Vagina (tissue), 2 donors: ENCODE measurements at regions not wholly inside any gene's neighbourhood (a gene's known extent, or its start where the extent isn't known, plus 50 kb on each side); places are given as distances from the start of the nearest gene placed in this dataset.

Source experiments
- DNase-seq, 2 donors: peaks; one replicate each; pipeline ENCODE4 v3.0.0-alpha.2; 2017; ENCODE audit errors: extremely low spot score in 2 of 2
- H3K27ac ChIP-seq: fragments of 200-600 bp; sonication (generic); one replicate; pipeline ENCODE4 v1.5.1; 2019
- H3K27me3 ChIP-seq: fragments of 200-600 bp; sonication (generic); one replicate; pipeline ENCODE4 v1.5.1; 2019
- H3K36me3 ChIP-seq, 2 donors: fragments of 200-600 bp; sonication (generic); one replicate each; pipeline ENCODE4 v1.5.1; 2017 to 2019
- H3K4me1 ChIP-seq: fragments of 200-600 bp; sonication (generic); one replicate; pipeline ENCODE4 v1.5.1; 2019
- H3K4me3 ChIP-seq, 2 donors: fragments of 200-600 bp; sonication (generic); 1 replicate in 1 of 2; 2 replicates in 1 of 2; pipeline ENCODE4 v1.5.1; 2016 to 2019
- H3K9me3 ChIP-seq: fragments of 200-600 bp; sonication (generic); one replicate; pipeline ENCODE4 v1.5.1; 2019
- POLR2A ChIP-seq, 2 donors: fragments of 450-650 bp; IDR thresholded peaks; one replicate each; pipeline ENCODE4 v1.6.1; 2017; ENCODE audit warnings: antibody characterized with exemption in 2 of 2, mild to moderate bottlenecking in 2 of 2, moderate library complexity in 2 of 2
- POLR2AphosphoS5 ChIP-seq, 2 donors: sonication (generic); formaldehyde crosslinking; IDR thresholded peaks; one replicate each; pipeline ENCODE4 v1.9.0; 2017; ENCODE audit warnings: antibody characterized with exemption in 2 of 2, mild to moderate bottlenecking in 2 of 2, low read depth in 1 of 2; ENCODE audit not compliant: insufficient read depth in 1 of 2
- intact Hi-C: fragments of 100-400 bp; cut with DNase I; formaldehyde crosslinking; loops from one replicate; pipeline ENCODE4 v1.15.1; 2023
- TF ChIP-seq, protein P1 (sequence below), 3 experiments: fragments of 450-650 bp in 2 of 3; fragments of 200-600 bp in 1 of 3; sonication (generic) in 1 of 3; IDR thresholded peaks; one replicate each; pipeline ENCODE4 v1.5.1; 2017 to 2019; ENCODE audit warnings: antibody characterized with exemption in 3 of 3, mild to moderate bottlenecking in 2 of 3, moderate library complexity in 2 of 3

DNA sequence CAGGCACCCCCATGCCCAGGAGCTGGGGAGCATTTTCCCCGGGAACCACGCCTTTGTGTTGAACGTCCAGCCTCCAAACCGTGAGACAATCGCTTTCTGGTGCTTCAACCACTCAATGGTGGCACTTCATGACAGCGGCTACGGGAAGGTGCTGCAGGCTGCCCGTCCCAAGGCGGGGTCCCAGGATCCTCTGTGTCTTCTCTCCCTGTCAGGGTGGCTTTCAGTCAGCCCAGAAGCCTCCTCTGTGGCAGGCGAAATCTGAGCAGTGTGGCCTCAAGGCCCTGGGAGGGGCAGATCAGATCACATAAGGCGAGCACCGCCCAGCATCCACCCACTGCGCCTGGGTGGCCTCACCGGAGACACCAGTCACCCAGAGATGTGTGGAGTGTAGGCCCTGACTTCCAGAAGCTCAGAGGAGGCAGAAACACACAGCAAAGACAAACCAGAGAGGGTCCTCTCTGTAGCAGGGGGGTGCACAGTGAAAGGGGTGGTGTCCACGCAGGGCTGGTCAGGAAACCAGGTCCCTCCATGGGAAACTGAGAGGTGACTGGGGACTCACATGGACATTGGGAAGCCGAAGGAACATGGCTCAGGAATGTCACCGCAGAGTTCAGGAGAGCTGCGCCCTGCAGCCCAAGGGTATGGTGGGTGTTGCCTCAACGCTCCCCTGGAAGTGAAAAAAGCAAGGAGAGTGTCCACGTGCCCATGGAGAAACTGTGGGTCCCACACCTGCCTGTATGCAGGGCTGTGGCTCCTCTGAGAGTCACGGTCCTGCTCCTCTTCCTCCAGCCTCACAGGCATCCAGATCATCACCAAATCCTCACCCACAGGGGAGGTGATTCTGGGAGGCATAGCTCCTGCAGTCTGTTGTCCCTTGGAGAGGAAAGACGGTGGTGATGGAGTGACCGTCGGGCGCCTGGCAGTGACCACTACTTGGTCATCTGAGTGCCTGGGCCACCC lies 1420.7 kb downstream of the TBC1D22A start:
- DNase-seq = peak in 1 of 2 donors; percentile 72
- intact Hi-C loops = no loop called here
- H3K27ac ChIP-seq = no peak overlapping the region
- H3K9me3 ChIP-seq = no peaks in the 10 kb centered on the region
- no peak overlapping the region for H3K4me3 ChIP-seq
- no peaks in the 10 kb centered on the region for H3K4me1 ChIP-seq
- TF ChIP-seq POLR2A (IDR thresholded peaks at IDR 0.05) (no peak), POLR2AphosphoS5 (IDR thresholded peaks at IDR 0.05; ENCODE audit: insufficient read depth in 1 of 2, low read depth in 1 of 2) (no peak)
- no peaks in the 10 kb centered on the region for H3K27me3 ChIP-seq
- H3K36me3 ChIP-seq = no peaks in the 10 kb centered on the region

DNA sequence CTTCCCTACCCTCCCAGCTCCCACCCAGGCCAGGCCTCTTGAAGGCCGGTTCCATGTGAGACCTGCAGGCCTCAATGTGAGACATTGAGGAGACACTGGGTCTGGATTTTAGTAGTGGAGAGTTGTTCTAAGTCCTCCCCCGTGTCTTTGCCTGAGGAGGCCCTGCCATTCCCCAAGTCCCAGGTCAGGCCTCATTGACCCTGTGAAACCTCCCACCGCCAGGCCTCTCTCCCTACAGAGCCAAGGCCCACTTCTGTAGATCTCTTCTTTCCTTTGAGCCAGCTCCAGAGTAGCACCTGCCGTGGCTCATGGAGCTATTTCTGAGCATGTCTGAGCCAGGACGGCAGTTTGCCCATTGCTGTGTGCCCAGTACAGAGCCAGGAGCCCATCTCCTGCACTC lies 1419.6 kb downstream of the TBC1D22A start:
- no peaks in the 10 kb centered on the region for H3K36me3 ChIP-seq
- H3K9me3 ChIP-seq = no peaks in the 10 kb centered on the region
- no peaks in the 10 kb centered on the region for H3K4me1 ChIP-seq
- TF ChIP-seq, protein P1, sequence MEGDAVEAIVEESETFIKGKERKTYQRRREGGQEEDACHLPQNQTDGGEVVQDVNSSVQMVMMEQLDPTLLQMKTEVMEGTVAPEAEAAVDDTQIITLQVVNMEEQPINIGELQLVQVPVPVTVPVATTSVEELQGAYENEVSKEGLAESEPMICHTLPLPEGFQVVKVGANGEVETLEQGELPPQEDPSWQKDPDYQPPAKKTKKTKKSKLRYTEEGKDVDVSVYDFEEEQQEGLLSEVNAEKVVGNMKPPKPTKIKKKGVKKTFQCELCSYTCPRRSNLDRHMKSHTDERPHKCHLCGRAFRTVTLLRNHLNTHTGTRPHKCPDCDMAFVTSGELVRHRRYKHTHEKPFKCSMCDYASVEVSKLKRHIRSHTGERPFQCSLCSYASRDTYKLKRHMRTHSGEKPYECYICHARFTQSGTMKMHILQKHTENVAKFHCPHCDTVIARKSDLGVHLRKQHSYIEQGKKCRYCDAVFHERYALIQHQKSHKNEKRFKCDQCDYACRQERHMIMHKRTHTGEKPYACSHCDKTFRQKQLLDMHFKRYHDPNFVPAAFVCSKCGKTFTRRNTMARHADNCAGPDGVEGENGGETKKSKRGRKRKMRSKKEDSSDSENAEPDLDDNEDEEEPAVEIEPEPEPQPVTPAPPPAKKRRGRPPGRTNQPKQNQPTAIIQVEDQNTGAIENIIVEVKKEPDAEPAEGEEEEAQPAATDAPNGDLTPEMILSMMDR (IDR thresholded peaks at IDR 0.05) = no peak
- no peak for TF ChIP-seq POLR2A (IDR thresholded peaks at IDR 0.05)
- intact Hi-C loops = no loop called here
- no peak overlapping the region for H3K4me3 ChIP-seq
- no peak overlapping the region for H3K27ac ChIP-seq
- peak in 1 of 2 donors; percentile 84 for DNase-seq
- H3K27me3 ChIP-seq = no peaks in the 10 kb centered on the region

DNA sequence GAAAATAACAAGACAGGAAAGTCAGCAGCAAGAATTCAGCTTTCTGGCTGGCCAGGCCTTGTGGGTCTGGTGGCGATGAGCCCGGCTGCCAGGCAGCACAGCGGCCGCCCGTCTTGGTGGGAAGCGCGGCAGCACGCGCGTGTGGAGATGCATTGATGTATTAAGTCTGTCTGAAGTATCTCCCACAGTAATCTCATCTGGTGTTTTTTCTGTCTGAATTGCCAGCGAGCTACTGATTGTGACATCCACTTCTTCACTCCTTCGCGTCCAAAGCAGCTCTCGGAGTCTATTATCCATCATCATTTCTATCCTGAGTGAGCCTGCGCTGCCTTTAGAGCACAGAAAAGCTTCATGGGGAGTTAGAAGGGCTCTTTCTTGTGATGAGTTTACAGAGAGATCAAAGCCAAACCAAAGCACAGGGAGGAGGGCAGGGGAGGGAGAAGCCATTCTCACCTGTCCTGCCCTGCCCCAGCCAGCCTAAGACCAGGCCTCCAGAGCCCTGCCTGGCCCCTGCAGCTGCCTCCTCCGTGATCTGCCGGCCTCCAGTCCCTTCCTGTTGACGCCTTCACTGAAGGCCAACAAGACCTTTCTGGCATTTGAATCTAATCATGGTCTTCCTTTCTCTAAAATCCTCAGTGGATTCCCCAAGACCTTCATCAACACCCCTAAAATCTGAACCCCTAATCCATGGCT lies 1419.0 kb downstream of the TBC1D22A start:
- no peaks in the 10 kb centered on the region for H3K36me3 ChIP-seq
- TF ChIP-seq POLR2AphosphoS5 (IDR thresholded peaks at IDR 0.05; ENCODE audit: insufficient read depth in 1 of 2, low read depth in 1 of 2) = no peak
- TF ChIP-seq POLR2A (IDR thresholded peaks at IDR 0.05) = no peak
- TF ChIP-seq, protein P1 (IDR thresholded peaks at IDR 0.05) = no peak
- no peaks in the 10 kb centered on the region for H3K4me1 ChIP-seq
- H3K4me3 ChIP-seq = no peak overlapping the region
- intact Hi-C loops = no loop called here
- H3K27ac ChIP-seq = no peak overlapping the region
- no peaks in the 10 kb centered on the region for H3K27me3 ChIP-seq
- no peaks in the 10 kb centered on the region for H3K9me3 ChIP-seq
- DNase-seq = peak in 1 of 2 donors; percentile 84

DNA sequence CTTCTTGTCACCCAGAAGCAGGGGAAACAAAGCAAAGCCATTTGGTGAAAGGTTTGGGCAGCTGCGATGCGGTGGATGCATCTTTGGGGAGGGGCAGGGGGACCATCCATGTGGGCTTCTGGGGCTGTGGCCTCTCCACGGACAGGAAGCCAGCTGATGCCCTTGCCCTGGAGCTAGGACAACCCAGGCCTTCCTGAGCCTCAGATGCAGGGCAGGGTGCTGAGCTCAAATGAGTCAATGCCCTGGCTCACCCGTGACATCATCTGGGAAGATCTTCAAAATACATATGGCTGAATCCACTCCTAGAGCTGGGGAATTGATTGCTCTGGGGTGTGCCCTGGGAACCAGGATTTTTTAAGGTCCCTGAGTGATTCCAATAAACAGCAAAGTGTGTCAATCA lies 1418.2 kb downstream of the TBC1D22A start:
- Histone ChIP-seq H3K27ac (no peak overlapping the region), H3K4me1 (no peaks in the 10 kb centered on the region), H3K36me3 (no peaks in the 10 kb centered on the region), H3K9me3 (no peaks in the 10 kb centered on the region), H3K27me3 (no peaks in the 10 kb centered on the region), H3K4me3 (no peak overlapping the region)
- TF ChIP-seq POLR2AphosphoS5 (IDR thresholded peaks at IDR 0.05; ENCODE audit: insufficient read depth in 1 of 2, low read depth in 1 of 2) = no peak
- TF ChIP-seq, protein P1 (IDR thresholded peaks at IDR 0.05) = no peak
- no peak for TF ChIP-seq POLR2A (IDR thresholded peaks at IDR 0.05)
- intact Hi-C loops = no loop called here
- DNase-seq = peak; percentile 54 to 82

DNA sequence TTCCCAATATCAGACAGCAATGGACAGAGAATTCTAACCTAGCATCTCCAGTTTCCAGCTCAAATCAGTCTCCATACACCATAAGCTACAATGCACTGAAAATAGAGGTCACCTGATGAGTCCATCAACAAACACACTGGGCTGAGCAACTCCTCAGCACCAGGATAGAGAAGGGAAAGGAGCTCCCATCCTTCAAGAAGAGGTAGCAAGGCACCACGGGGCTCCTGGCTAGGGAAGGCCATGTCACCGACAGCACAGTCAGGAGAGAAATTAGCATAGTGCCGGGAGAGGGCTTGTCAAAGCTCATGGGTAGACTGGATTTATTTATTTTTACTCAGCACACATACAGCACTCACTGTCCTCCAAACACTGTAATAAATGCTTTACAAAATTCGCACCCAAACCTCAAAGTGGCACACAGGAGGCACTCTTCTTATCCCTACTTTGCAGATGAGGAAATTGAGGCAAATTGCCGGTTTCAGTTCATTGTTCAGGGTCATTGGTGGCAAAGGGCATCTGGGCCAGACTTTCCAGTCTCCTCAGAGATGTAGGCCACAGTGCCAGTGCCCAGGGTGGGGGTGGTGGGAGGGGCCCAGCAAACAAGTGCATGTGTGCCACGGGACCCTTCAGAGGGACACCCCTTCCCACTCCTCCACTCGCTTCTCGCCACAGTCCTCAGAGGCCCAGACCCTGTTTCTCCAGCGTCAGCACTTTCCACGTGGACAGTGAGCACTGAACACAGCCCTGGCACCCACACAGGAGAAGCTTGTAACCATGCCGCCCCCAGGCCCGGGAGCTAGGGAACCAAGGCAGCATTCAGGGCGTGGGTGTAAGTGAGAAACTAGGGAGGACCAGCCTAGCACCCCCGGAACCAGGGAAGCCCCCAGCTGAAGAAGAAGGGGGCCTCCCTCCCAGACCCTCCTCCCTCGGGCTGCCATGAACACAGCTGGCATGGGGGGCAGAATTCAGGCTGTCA lies 1417.4 kb downstream of the TBC1D22A start:
- no peaks in the 10 kb centered on the region for H3K9me3 ChIP-seq
- no peak overlapping the region for H3K27ac ChIP-seq
- no peaks in the 10 kb centered on the region for H3K4me1 ChIP-seq
- TF ChIP-seq POLR2A (IDR thresholded peaks at IDR 0.05) (no peak), POLR2AphosphoS5 (IDR thresholded peaks at IDR 0.05; ENCODE audit: insufficient read depth in 1 of 2, low read depth in 1 of 2) (no peak)
- TF ChIP-seq, protein P1 (IDR thresholded peaks at IDR 0.05) = no peak
- intact Hi-C loops = no loop called here
- H3K36me3 ChIP-seq = no peaks in the 10 kb centered on the region
- peak; percentile 29 to 84 for DNase-seq
- no peak overlapping the region for H3K4me3 ChIP-seq
- H3K27me3 ChIP-seq = no peaks in the 10 kb centered on the region
